NCI-H2196 treated with DMSO at 0.1 percent for 48 hours (cell line): ENCODE measurements at regions not wholly inside any gene's neighbourhood (a gene's known extent, or its start where the extent isn't known, plus 50 kb on each side); places are given as distances from the start of the nearest gene placed in this dataset.

Experiments
- DNase-seq: peaks from one replicate; lab custom pipeline; 2025; ENCODE audit not compliant: unreplicated experiment; lab: John Stamatoyannopoulos, UW

DNA sequence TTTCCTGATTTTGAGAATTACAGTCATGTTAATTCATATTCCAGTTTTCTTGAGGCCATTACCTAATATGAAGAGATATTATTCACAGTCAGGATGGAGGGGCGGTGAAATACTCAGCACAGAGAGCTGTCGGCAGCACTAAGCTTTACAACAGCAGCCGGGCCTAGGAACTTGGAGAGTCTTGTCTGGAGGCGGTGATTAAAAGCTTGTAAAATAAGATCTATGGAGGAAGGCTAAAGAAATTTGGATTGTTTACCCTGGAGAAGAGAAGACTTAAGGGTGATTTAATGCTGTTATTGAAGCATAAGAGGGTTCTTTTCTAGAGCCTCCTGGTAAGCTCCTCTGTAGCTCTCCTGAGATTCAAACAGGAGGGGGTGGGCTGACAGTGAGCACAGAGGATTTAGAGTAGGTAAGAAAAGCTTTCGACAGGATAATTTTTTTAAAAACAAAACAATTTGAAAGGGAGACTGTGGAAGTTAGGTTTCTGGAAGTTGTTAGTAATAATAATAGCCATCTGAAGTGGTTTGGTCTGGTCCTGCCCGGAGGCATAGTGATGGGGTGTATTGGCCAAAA, 406.3 kb upstream of the ADAMTSL1 start:
- DNase-seq = no peak

DNA sequence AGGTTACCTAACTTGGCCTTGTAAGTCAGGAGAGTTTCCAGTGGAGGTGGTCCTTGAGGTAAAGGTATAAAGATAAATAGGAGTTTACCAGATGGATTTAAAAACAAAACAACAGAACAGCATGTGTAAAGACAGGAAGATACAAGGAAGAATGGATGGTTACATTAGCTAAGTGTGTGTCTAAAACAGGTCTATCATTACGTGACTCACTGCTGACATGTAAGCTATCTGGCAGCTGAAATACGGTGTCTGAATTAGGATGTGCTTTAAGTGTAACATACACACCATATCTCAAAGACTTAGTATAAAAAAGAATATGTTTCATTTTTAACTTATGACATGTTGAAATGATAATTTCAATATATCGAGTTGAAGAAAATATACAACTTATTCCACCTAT, 405.1 kb upstream of the ADAMTSL1 start:
- no peak for DNase-seq

DNA sequence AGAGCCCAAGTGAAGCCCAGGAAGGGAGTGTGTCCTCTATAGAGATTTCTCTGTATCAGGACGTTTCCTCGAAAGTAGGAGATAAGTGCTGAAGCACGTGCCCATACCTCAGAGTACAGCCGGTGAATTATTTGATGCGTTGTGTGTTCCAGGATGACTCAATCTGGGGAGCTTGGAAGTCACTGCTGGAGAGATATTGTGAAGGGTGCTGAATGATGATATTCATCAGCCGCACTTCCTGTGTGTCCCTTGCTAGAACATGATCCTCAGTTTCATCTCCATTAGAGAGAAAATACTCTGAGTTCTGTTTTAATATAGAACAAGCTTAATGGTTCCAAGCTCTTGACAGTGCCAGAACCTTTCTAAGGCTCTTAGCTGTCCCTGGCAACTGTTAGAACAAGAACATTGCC, 402.3 kb upstream of the ADAMTSL1 start:
- DNase-seq = no peak

DNA sequence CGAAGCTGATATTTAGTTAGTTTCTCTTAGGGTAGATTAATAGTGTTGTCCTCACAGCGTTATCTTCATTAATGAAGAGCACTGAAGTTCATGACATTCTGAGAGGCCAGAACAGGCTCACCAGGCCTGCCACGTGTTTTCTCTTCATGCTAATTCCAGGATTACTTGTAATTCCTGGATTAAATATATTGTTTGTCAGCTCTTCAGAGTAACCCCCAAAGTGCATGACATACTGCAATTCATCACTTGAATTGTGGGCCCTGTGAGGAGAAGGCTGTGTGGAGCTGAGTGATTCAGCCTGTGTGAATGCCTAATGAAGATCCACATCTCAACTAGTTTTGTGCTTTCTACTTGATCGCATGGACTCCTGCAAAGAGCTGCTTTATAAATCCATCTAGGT, 401.0 kb upstream of the ADAMTSL1 start:
- no peak for DNase-seq

DNA sequence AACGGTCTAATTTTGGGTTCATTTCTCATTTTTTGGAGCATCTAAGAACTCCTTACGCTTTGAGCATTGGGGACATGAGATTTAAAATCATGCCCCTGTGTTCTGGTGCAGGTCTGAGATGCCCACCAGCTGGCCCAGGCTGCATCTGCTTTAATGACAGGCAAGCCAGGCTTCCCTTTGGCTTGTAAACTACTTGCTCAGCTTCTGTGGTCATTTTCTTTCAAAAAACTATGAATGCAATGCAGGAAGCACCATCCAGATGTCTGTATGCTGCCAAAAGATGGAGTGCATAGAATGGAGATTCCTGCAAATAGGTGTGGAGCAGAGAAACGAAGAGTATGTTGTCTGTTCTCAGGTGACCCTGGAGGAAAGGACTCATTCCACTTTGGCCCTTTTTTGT, 399.9 kb upstream of the ADAMTSL1 start:
- DNase-seq = no peak

DNA sequence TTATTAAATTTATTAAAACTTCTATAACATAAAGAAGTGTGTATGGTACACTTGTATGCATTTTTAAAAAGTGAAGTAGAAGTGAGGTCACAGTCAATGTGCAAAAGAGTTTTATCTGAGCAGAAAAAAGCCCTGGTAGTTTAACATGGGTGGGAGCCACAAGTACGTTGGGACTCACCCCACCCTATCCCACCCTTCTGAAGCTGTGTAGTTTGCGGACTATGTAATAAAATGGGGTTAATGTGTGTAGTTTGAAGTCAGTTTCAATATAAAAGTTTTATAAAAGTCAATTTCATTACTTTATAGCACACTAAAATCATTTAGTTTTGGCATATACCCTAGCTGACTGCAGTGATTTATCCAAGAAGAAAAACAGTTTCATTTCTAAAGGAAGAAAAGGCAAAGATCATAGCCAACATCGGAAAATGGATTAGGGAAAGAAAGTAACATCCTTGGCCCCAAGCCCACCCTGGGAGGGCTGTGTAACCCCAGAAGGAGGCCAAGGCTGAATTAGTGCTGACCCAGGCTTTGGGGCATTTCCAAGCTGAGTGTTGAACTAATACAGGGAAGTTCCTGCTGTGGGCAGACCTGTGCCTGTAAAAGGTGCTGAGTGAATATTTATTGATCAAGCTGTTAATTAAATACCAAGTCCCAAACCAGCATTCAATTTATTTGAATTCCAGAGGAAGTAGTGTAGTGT, 398.6 kb upstream of the ADAMTSL1 start:
- DNase-seq = no peak

DNA sequence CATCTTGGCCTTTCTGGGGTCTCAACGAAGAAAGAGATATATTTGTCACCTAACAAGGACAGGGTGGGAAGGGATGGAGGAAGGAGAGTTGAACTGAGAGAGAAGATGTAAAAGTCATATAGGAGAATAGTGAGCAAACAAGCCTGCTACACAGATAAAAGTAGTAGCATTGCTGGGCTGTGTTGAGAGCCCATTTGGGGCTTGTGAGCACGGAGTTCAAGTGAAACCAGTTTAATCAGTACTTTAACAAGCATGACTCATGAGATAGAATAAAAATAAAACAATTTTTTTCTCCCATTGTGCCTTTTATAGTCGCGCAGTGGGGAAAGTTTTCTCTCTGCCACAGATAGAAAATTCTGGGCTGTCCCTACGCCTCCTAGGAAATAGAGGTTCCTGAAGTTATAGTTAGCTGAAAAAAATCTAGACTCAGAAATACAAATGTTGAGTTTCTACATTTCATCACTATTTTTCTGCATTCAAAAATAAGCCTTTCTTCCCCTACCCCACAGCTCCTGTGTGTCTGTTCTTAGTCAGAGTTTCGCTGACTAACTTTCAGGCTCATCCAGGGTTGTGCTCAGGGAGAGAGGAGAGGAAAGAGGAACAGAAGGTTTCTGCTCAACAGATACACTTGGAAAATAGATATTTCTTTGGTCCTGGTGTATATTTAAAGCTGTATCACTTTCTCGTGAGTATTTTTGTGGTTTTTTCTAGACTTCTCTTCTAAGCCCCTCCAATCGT, 395.8 kb upstream of the ADAMTSL1 start:
- no peak for DNase-seq

DNA sequence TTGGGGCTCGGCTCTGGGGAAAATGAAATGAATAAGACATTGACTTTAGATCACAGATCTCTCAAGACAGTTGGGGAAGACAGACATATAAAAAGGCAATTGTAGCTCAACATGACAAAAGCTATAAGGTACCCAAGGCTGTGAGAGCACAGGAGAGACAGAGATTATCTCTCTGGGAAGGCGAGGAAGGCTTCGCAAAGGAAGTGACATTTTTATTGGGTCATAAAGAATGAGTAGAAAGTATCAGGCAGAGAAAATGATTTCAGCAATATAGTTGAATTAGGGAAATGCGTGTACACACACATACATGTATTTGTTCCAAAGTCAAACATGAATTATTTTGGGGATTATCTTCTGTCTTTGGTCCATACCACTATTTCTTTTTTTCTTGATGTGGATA, 381.8 kb upstream of the ADAMTSL1 start:
- DNase-seq = no peak

DNA sequence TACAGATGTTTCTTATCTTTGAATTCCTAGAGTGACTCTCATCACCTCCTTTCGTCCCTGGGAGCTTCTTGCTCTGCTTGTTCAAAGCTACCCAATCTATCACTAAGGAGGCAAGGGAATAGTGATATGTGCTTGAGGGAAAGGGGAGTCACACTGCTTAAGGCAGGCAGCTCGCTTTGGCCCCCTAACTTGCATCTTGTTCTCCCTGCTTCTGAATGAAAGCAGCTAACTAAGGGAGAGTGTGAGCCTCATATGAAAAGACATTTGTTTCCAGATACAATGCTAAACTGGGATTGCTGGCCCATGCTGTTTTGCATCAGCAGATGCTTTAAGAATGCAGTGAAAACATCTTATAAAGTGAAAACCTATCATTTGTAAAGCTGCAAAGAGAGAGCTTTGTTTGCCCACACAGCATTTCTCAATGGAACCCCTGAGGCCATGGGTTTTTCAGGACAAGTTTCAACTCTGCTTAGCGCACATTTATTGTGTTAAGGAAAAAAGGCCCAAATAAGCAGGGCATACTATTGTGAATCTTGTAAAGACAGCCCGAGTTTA, 367.9 kb upstream of the ADAMTSL1 start:
- DNase-seq = no peak

DNA sequence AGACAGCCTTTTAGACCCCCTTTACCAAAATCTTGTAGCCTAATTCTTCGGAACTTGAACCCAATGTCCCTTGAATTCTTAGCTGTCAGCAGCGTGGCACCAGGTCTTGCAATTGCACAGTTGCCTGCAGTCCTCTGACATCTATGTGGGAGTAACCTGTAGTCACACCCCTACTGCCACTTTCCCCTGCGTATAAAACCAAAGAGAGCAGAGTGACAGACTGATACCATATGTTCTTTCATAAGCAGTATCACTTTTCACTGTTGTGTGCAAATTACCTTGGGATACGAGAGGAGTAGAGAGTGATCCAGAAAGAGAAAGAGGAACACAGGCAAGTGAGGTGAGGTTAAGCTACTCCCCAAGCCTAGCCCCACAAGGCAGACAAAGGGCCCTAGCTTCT, 364.3 kb upstream of the ADAMTSL1 start:
- no peak for DNase-seq

DNA sequence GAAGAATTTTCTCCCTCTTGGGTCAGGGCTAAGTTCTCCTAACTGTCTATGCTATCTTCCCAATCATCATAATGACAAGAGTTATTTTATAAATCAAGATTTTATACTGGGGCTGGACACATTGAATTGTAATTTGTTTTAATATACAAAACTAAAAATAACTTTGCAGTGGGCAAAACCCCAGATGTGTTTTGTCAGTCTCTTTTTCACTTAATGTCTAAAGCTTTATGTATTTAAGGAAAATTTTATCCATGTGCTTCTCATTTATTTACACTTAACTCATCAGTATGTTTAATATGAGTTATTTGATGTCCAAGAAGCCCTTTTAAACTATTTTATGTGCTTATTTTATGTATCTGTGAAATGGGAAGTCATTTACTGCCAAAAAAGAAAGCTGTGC, 362.8 kb upstream of the ADAMTSL1 start:
- DNase-seq = no peak

DNA sequence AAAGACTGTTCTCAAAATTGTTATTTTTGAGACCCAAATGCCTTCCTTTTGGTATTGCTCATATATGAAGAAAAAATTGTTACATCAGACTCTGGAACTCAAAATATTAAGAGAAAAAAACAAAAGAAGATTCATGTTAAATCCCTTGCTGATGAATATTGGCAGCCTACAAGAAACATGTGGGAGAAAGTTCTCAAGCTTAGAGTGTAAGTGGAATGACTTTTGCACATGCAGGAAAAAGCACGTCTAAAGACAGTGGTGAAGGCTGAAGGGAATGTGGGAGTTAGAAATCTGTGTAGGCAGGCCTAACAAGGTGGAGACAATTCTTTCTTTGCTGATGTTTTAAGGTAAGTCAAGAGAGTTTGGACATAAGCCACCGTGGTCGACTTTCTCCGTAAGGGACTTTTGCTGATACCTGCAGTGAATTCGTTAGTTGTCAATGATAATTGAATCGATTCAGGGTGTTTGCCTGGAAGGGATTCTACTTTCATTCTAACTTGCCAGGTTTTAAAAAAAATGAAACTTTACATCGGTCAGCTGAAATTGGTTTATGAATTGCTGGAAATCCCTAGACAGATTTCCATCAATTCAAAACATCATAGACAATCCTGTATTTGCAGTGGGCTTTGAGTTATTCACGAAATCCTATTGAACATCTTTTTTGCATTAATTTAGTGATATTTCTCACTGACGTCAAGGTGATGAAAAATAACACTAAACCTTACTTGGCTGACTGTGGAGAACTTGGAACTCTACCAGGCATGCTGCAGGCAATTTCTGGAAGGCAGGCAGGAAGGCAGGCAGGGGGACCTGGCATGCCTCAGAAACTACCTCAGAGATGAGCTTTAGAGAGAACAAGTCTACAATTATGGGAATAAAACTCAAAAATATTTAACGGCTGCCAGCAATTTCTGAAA, 359.1 kb upstream of the ADAMTSL1 start:
- DNase-seq = no peak

DNA sequence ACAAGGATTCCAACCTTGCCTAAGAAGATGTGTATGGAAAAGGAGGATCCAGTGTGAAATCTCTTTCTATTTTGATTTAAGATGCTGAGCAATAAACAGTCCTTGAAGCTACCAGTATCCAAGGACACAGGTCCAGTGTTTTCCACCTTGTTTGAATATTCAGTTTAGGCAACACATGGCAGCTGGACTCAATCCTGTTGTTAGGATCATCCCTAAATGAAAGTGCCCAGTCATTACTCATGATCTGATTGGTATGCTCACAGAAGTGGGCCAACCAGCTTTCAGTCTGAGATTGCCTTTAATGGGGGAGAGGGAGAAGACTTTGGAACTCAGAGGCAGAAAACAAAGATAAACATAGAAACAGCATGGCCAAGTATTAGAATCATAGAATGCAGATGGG, 355.7 kb upstream of the ADAMTSL1 start:
- no peak for DNase-seq

DNA sequence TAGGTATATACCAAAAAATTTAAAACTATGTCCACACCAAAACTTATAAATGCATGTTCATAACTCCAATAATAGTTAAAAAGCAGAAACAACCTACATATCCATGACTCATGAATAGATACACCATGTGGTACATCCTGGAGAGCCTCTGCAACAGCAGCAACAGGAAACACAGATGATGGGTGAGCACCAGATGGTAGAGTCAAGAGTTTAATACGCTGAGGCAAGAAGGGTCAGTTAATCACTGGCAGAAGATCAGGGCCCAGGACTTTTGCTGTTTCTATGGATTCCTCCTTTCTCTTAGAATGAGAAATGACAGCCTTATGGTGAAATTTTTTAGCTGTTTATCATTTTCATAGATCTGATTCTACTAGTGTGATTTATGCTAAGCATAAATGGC, 351.8 kb upstream of the ADAMTSL1 start:
- no peak for DNase-seq

DNA sequence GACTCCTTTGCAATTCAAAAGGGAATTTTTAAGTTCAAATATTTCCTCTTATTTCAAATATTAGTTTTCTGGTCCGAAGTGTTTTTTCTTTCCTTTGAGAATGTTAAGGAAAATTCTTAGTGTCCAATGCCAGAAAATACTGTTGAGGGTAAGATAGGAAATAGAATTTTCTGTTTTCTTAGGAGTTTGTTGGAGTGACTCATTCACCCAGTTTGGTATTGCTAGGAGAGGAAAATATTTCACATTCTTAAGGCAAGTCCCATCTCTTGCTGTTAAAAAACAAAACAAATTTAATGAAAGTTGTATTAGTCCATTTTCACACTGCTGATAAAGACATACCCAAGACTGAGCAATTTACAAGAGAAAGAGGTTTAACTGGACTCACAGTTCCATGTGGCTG, 349.2 kb upstream of the ADAMTSL1 start:
- no peak for DNase-seq

DNA sequence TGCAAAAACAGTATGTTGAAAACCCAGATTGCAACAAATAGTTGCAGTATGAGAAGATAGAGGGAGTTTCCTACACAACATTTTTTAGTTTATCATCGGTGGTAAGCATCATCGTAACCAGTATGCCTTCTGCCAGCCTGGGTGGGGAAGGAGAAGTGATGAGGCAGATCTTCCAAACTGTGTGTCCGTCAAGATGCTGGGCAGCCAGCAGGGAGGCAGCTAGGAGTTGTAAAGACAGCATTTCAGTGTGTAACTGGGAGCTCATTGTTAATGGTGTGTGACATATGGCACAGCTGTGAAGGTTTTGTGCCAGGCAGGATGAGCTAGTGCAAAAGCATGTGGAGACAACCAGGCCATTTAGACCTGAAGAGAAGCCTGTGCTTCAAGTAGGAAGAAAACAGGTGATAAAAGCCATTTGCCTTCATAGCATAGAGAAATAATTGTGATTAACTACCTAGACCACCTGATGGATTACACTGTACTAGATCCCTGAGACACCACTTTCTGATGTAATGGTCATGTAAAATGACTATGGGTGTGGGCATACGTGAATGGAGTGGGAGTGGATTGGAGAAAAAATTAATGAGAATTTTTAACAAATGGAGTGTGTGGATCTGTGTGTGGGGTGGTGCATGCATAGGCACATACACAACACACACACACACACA, 347.0 kb upstream of the ADAMTSL1 start:
- DNase-seq = no peak

DNA sequence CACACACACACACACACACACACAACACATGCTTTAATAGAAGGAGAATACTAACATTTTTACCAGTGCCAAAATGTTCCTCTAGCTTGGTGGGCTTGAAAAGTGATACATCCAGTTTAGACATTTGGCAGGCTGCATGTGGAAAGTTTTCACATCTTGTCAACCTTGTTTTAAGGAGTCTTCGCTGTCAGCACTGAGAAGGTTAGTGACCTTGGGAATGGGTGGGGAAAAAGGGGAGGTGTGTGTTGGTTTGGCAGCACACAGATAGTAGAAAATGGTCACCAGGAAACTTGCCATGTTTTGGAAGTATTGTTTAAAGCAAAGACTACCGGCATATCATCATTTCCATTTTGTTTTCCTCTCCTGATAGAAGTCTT, 346.5 kb upstream of the ADAMTSL1 start:
- DNase-seq = no peak

DNA sequence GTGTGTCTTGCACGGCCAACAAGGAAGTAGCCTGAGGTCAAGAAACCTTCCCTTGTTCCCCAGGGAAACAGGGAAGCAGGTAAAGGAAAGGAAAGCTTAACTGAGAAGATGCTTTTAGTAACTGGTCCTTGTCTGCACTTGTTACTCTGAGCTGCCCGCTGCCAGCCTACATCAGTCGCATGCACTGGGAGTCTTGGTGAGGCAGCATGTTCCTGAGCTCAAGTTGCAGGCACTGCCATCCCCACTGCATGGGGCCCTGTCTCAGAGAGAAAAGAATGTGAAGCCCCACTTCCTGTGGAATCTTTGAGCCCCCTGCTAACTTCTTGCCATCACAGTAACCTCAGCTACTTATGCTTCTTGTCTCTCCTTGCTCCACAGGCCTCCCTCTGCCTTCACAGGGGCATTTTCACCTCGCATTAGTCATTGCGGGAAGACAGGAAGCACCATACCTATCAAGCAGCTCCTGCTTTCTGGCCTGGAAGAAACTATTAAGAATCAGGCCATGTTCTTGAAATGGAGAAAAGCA, 344.1 kb upstream of the ADAMTSL1 start:
- no peak for DNase-seq

DNA sequence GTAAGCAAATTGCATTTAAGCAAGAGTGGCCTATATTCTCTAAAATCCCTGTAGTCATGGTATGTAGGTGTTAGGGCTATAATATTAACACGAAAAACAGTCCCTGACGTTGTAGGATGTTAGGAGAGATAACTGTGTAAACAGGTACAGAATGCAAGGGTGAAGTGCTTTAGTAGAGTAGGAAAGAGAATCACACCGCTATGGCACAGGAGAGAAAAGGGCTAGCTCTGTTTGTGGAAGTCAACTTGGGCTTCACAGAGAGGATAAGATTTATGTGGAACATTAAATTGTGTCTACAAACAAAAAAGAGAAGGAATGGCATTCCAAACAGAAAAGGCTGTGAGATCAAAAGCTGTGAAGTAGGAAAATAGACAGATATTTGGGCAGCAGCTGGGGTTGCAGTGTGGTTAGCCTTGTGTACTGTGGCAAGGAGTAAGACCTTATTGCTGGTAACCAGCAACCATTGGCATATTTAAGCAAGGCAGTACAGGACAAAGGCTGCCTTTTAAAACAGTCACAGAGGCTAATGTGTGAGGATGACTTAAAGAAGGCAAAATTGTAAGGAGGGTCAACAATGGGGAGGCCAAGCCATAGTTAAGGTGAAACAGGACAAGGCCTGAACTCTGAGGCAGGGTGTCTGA, 337.5 kb upstream of the ADAMTSL1 start:
- no peak for DNase-seq

DNA sequence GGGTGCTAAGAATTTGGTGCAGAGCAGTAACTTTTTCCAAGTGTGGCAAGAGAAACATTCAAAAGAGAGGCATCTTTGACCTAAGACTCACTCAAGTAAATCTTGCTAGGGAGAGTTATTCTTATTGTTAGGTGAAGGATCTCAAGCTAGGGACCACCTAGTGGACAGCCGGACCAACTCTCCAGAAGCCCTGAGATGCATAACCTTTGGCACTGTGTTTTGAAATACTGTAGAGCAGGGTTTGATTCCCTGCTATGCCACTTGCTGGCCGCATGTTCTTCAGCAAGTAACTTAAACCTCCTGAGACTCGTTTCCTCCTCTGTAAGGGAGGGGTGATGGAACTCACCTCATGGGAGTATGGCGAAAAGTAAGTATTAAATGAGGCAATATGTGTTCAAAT, 336.1 kb upstream of the ADAMTSL1 start:
- DNase-seq = no peak
